T-helper 17 cell (primary cell): ENCODE measurements at regions not wholly inside any gene's neighbourhood (a gene's known extent, or its start where the extent isn't known, plus 50 kb on each side); places are given as distances from the start of the nearest gene placed in this dataset.
"Not testable (repeated sequence)": the region's sequence is repeated elsewhere in the genome, so short reads cannot be mapped to it uniquely, and the experiment has no call there.

Experiments used
- ATAC-seq: fragments of 150-1000 bp; cut with Tn5 transposase; 2 replicates; pipeline ENCODE4 v1.10.0; 2021; ENCODE audit warnings: mild to moderate bottlenecking, moderate library complexity
- DNase-seq, 3 donors: peaks; one replicate each; pipeline versions ENCODE4 v3.0.0 to v3.0.0-alpha.2; 2020 to 2021
- H3K9me3 ChIP-seq: one replicate; pipeline ENCODE4 v1.7.0; 2013; ENCODE audit warnings: low read length, mild to moderate bottlenecking; ENCODE audit not compliant: control insufficient read depth, poor library complexity, severe bottlenecking
- H3K27ac Mint-ChIP-seq: one replicate; pipeline ENCODE4 v1.8.0; 2022; ENCODE audit warnings: mild to moderate bottlenecking, moderate library complexity, mixed read lengths
- H3K27me3 Mint-ChIP-seq: one replicate; pipeline ENCODE4 v1.8.0; 2022; ENCODE audit warnings: mixed read lengths
- H3K36me3 Mint-ChIP-seq: one replicate; pipeline ENCODE4 v1.8.0; 2022; ENCODE audit warnings: low read depth, mixed read lengths
- H3K4me1 Mint-ChIP-seq: one replicate; pipeline ENCODE4 v1.8.0; 2022; ENCODE audit warnings: mild to moderate bottlenecking, mixed read lengths
- H3K4me3 Mint-ChIP-seq: one replicate; pipeline ENCODE4 v1.8.0; 2022; ENCODE audit warnings: mild to moderate bottlenecking, moderate library complexity, mixed read lengths

DNA sequence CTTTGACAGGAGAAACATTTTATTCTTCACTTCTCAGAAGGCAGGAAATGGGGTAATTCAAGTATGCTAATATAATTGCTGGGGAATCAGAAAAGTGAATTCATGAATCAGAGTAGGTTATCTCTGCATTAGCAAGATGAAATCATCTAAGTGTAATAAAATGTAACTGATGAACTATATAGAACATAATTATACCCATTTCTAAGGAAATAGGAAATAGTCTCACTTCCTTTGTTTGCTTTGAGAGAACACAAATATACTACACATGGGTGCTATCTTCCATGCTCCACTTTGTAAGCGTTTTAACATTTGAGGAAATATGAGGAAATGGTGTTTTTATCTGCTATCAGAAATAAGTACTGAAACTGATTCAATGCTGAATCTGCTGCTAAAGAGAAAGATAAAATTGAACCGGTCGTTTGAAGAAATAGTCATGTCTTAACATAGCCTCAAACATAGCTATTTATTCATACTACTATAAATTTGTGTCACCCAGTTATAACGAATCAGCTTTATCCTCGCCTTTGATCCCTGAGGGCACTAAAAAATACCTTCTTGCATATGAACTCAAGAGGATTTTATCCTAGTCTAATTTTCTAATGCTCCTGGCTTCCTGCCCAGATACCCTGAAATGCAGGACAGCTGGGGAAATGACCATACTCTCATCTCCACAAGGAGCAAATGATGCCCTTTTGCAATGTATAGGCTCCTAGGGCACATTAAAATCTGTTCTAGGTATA, 696.0 kb downstream of the C12orf50 start:
- no peaks in the 10 kb centered on the region for H3K4me1 Mint-ChIP-seq
- DNase-seq (no peak), ATAC-seq (no peak)
- no peak overlapping the region for H3K4me3 Mint-ChIP-seq
- H3K27me3 Mint-ChIP-seq = no peaks in the 10 kb centered on the region
- no peak overlapping the region for H3K27ac Mint-ChIP-seq
- no peaks in the 10 kb centered on the region for H3K9me3 ChIP-seq
- H3K36me3 Mint-ChIP-seq = no peaks in the 10 kb centered on the region

DNA sequence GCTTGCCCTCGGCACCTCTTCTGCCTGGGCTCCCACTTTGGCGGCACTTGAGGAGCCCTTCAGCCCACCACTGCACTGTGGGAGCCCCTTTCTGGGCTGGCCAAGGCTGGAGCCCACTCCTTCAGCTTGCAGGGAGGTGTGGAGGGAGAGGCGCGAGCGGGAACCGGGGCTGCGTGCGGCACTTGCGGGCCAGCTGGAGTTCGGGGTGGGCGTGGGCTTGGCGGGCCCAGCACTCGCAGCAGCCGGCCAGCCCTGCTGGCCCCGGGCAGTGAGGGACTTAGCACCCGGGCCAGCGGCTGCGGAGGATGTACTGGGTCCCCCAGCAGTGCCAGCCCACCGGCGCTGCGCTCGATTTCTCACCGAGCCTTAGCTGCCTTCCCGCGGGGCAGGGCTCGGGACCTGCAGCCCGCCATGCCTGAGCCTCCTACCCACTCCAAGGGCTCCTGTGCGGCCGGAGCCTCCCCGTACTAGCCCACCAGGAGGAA, 699.1 kb downstream of the C12orf50 start:
- not testable (repeated sequence) for H3K36me3 Mint-ChIP-seq, H3K27me3 Mint-ChIP-seq, DNase-seq, H3K4me3 Mint-ChIP-seq, ATAC-seq, H3K27ac Mint-ChIP-seq, H3K4me1 Mint-ChIP-seq, H3K9me3 ChIP-seq

DNA sequence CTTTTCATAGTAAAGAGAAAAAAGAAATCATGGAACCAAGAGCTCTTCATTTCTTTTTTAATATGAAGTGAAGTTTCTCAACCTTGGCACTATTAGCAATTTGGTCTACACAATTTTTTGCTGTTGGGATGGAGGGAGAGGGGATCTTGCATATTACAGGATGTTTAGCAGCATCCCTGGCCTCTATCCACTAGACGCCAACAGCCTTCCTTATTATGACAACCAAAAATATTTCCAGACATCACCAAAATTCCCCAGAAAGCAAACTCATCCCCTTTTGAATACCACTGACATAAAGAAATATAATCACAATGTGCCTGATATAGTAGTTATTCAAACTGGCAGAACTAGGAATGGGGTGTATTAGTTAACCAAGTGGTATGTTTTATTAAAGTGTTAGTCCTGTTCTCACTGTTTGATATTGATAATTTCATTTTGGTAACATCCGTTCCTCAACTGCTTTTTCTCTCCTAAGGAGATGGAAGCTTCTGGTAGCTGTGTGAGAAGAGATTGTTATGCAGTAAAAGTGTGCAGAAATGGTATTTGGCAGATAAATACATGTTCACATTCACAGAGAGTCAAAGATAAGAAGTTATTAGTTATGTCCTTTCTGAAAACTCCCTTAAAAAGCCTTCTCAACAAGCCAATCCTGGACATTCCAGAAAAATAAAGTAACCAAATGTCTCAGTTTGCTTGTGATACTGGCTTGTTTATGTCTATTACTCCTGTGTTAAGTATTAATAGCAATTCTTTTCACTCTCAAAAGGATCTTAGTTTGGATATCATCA, 699.9 kb downstream of the C12orf50 start:
- no peaks in the 10 kb centered on the region for H3K9me3 ChIP-seq
- Mint-ChIP-seq H3K27me3 (no peaks in the 10 kb centered on the region), H3K36me3 (no peaks in the 10 kb centered on the region), H3K27ac (no peak overlapping the region), H3K4me3 (no peak overlapping the region), H3K4me1 (no peaks in the 10 kb centered on the region)
- no peak for ATAC-seq
- no peak for DNase-seq

DNA sequence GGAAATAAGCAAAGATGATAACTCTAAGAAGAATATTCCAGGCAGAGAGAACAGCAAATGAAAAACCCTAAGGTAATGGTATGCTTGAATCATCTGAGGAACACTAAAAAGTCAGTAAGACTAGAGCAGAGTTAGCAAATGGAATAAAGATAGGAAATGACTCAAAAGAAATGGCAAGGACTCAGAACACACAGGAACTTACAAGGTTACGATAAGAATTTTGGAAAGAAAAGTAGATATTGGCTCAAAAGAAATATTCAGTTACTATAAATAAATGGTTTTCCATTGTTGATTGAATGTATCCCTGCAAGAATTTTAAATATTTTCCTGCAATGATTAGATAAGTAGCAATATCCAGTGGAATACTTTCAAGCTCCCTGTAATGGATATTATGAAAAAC, 705.8 kb downstream of the C12orf50 start:
- ATAC-seq (no peak), DNase-seq (no peak)
- H3K9me3 ChIP-seq = no peaks in the 10 kb centered on the region
- no peaks in the 10 kb centered on the region for H3K27me3 Mint-ChIP-seq
- no peaks in the 10 kb centered on the region for H3K36me3 Mint-ChIP-seq
- no peak overlapping the region for H3K4me3 Mint-ChIP-seq
- H3K27ac Mint-ChIP-seq = no peak overlapping the region
- no peaks in the 10 kb centered on the region for H3K4me1 Mint-ChIP-seq

DNA sequence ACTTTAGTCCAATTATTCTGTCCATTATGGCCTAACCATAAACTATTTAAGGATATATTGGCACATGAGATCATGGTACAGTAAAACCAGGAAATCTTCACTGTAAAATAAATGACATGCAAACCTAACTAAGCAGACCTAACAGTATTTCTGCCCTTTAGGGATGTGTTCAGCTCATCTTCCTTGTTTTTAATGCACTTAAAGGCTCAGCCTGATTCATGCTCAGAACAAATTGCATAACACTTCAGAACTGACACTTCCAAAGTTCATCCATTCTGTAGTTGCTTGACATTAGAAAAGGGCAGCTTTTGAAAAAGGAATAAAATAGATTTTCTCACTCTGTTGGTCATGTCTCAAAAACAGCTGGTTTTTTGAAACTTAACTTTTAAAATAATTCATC, 708.5 kb downstream of the C12orf50 start:
- Mint-ChIP-seq H3K36me3 (no peaks in the 10 kb centered on the region), H3K4me1 (no peaks in the 10 kb centered on the region), H3K27ac (no peak overlapping the region), H3K4me3 (no peak overlapping the region), H3K27me3 (no peaks in the 10 kb centered on the region)
- no peaks in the 10 kb centered on the region for H3K9me3 ChIP-seq
- no peak for ATAC-seq
- DNase-seq = no peak

DNA sequence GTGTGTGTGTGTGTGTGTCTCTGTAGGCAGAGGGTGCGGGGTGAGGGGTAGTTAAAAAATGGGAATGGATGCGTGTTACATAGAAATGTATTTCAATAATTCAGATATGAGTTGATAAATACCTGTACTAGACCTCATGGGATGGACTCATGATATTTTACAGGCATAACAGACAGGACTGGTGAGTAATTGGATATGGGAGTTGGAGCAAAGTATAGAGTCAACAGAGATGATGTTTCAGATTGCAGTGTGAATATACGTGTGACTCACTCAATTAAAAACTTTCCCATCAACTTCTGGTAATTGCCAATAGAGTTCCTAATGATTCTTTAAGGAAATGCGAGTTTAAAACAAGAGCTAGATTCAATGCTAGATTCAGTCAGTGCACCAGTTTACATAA, 711.9 kb downstream of the C12orf50 start:
- H3K36me3 Mint-ChIP-seq = no peaks in the 10 kb centered on the region
- no peaks in the 10 kb centered on the region for H3K9me3 ChIP-seq
- no peaks in the 10 kb centered on the region for H3K27me3 Mint-ChIP-seq
- no peak overlapping the region for H3K4me3 Mint-ChIP-seq
- H3K27ac Mint-ChIP-seq = no peak overlapping the region
- H3K4me1 Mint-ChIP-seq = no peaks in the 10 kb centered on the region
- ATAC-seq (no peak), DNase-seq (no peak)

DNA sequence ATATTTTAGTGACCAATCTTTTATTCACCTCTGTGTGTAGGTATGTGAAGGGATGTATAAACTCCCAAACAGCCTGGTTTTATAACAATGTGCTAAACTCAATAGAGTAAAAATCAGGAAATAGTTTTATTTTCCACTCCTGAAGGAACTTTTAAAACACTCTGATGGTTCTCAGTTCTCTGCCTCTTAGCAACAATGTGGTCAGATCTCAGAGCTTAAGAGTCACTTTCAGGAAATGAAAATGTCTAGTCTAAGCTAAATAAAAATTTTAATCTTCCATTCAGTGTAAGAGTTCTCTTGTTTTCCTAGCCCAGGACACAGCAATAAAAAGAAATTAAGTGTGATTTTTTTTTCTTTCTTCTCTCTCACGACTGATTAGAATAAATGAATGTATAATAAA, 718.0 kb downstream of the C12orf50 start:
- Mint-ChIP-seq H3K27me3 (no peaks in the 10 kb centered on the region), H3K4me3 (no peak overlapping the region), H3K27ac (no peak overlapping the region), H3K36me3 (no peaks in the 10 kb centered on the region), H3K4me1 (no peaks in the 10 kb centered on the region)
- ATAC-seq (no peak), DNase-seq (no peak)
- no peaks in the 10 kb centered on the region for H3K9me3 ChIP-seq

DNA sequence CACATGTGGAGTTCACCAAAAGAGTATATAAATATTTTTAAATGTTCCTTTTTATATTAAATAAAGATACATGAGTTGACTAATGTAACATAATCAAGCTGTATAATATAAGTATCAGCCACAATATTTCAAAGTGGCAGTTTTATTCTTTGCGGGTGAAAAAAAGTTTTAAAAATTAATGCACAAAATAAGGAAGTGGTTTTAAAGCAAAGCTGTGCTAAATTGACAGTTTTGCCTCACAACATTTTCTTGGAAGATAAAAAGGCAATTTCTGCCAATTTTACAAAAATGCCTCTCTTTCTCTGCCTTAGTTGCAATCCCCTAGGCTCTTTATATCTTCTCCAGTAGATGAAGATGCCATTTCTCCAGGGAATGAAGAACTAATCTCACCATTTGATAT, 719.1 kb downstream of the C12orf50 start:
- H3K9me3 ChIP-seq = no peaks in the 10 kb centered on the region
- no peak overlapping the region for H3K4me3 Mint-ChIP-seq
- DNase-seq = no peak
- no peaks in the 10 kb centered on the region for H3K27me3 Mint-ChIP-seq
- ATAC-seq = no peak
- no peaks in the 10 kb centered on the region for H3K4me1 Mint-ChIP-seq
- H3K27ac Mint-ChIP-seq = no peak overlapping the region
- no peaks in the 10 kb centered on the region for H3K36me3 Mint-ChIP-seq

DNA sequence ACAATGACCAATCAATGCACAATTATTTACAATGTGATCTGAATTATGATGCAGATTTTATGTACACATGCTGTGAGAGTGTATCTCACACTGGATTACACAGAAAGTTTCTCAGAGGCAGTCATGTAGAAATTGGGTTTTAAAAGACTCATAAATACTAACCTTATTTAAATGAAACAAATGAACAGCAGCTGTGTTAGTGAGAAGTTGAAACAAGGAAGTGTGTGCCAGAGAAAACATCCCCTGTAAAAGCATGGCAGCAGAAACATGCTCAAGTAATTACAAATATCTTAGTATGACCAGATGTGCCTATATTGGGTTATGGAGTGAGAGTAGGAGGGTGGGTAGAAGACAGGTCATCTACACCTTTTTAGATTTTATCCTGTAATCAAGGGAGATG, 723.7 kb downstream of the C12orf50 start:
- H3K27me3 Mint-ChIP-seq = no peaks in the 10 kb centered on the region
- H3K9me3 ChIP-seq = no peaks in the 10 kb centered on the region
- no peak overlapping the region for H3K27ac Mint-ChIP-seq
- DNase-seq (no peak), ATAC-seq (no peak)
- H3K4me3 Mint-ChIP-seq = no peak overlapping the region
- no peaks in the 10 kb centered on the region for H3K4me1 Mint-ChIP-seq
- no peaks in the 10 kb centered on the region for H3K36me3 Mint-ChIP-seq

DNA sequence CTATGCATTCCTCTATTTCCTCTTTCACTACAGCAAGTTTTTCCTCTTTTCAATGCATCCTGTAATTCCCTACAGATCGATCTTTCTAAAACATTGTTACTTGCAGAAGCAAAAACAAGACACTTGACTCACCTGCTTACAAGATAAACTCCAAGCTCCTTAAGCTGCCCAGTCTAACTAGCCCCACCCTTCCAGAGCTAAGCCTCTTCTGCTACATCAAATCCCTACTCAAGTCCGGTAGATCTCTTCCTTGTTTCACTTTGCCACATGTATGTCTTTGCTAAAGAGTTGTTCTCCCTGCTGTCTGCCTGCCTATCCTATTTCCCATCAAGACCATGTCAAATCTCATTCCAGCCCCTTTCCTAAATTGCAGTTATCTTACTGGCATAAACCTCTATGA, 724.8 kb downstream of the C12orf50 start:
- Mint-ChIP-seq H3K4me1 (no peaks in the 10 kb centered on the region), H3K4me3 (no peak overlapping the region), H3K27me3 (no peaks in the 10 kb centered on the region)

DNA sequence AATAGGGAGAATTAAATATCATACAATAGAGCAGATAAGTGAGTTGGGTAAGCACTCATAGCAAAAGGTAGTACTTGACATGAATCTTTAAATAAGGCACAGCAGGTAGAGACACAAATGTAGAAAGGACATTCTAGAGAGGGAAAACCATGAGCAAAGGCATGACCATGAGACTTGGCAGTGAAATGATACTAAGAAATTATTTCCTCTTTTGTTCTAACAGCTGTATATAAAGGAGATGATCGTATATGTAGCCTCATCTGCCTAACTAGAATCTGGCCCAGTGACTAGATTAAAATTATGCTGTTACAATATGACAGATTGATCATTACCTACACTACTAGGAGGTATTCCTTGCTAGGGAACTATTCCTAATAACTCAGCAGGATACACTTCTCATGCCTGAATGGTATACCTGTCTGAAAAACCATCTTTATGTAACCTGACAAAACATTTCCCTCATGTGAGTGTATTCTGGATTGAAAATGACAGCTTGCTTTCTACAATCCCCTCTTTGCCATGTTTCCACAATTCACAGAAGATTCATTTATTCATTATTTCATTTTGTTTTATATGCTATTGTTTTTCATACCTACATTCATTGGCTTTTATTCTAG, 725.7 kb downstream of the C12orf50 start:
- H3K9me3 ChIP-seq = peaks cover 3% of the 10 kb centered on the region
- ATAC-seq (no peak), DNase-seq (no peak)
- no peak overlapping the region for H3K4me3 Mint-ChIP-seq
- no peaks in the 10 kb centered on the region for H3K36me3 Mint-ChIP-seq
- no peaks in the 10 kb centered on the region for H3K4me1 Mint-ChIP-seq
- no peaks in the 10 kb centered on the region for H3K27me3 Mint-ChIP-seq
- no peak overlapping the region for H3K27ac Mint-ChIP-seq

More for the DNA sequence above, 724.8 kb downstream of the C12orf50 start:
- no peak for DNase-seq
- no peak overlapping the region for H3K27ac Mint-ChIP-seq
- H3K9me3 ChIP-seq = peaks cover 3% of the 10 kb centered on the region
- no peak for ATAC-seq
- H3K36me3 Mint-ChIP-seq = no peaks in the 10 kb centered on the region

DNA sequence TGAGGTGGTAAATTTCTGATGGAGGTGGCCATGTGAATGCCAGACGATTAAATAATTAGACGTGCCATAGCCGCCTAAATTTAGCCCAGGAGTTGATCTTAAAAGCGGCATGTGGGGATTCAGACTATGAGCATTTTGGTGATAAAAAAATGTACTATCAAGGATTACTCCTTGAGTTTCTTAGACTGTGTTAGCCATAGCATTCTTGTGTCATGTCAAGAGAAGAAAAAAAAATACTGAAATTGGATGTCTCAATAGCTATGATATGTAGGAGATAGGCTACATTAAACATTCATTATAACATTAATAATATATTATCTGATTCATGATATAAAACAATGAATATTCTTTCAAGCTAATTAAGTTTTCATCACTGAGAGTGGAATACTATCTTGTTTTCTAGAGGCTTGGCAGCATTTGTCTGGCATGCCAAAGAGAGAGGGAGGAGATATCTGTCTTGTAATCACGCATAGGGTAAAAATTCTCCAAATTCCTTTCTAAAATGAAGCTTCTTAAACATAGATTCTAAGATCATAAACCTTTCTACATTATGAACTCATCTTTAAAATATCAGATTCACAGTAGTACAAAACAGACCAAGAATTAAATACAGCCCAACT, 727.0 kb downstream of the C12orf50 start:
- H3K9me3 ChIP-seq = peaks cover 3% of the 10 kb centered on the region
- H3K36me3 Mint-ChIP-seq = no peaks in the 10 kb centered on the region
- DNase-seq = no peak
- no peak for ATAC-seq
- H3K27me3 Mint-ChIP-seq = no peaks in the 10 kb centered on the region
- H3K4me3 Mint-ChIP-seq = no peak overlapping the region
- H3K4me1 Mint-ChIP-seq = no peaks in the 10 kb centered on the region
- H3K27ac Mint-ChIP-seq = no peak overlapping the region

DNA sequence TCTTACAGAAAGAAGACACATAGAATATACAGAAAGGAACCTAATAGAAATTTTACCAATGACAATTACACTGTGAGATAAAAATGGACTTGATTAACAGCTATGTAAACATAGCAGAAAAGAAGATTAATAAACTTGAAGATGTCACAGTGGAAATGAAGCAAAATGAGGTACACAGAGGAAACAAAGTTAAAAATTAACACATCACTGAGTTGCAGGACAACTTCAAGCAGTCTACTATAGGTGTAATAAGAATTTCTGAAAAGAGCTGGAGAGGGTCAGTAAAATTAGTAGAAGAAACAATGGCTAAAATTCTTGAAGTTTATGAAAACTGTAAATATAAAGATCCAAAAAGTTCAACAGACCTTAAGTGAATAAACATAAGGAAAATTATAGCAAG, 738.7 kb downstream of the C12orf50 start:
- DNase-seq (no peak), ATAC-seq (no peak)
- H3K4me1 Mint-ChIP-seq = no peaks in the 10 kb centered on the region
- H3K27me3 Mint-ChIP-seq = no peaks in the 10 kb centered on the region
- no peaks in the 10 kb centered on the region for H3K36me3 Mint-ChIP-seq
- H3K27ac Mint-ChIP-seq = no peak overlapping the region
- no peaks in the 10 kb centered on the region for H3K9me3 ChIP-seq
- H3K4me3 Mint-ChIP-seq = no peak overlapping the region
